Mesendoderm (in vitro differentiated cells): ENCODE measurements at regions not wholly inside any gene's neighbourhood (a gene's known extent, or its start where the extent isn't known, plus 50 kb on each side); places are given as distances from the start of the nearest gene placed in this dataset.

ENCODE experiments used
- DNase-seq: peaks from one replicate; pipeline ENCODE4 v3.0.0; 2013
- H2AK5ac ChIP-seq: 2 replicates; pipeline ENCODE4 v1.6.1; 2013; ENCODE audit warnings: low read length, inconsistent platforms
- H2BK120ac ChIP-seq: 2 replicates; pipeline ENCODE4 v1.6.1; 2013; ENCODE audit warnings: low read depth, mild to moderate bottlenecking, low read length, moderate library complexity, mixed read lengths
- H2BK15ac ChIP-seq: replicated peaks from 2 replicates; pipeline ENCODE4 v1.6.1; 2013; ENCODE audit warnings: low read depth, mild to moderate bottlenecking, moderate library complexity
- H2BK5ac ChIP-seq: 2 replicates; pipeline ENCODE4 v1.6.1; 2013; ENCODE audit warnings: low read length, inconsistent platforms
- H3K18ac ChIP-seq: 2 replicates; pipeline ENCODE4 v1.6.1; 2013; ENCODE audit warnings: mild to moderate bottlenecking, low read length, mixed read lengths
- H3K23ac ChIP-seq: one replicate; pipeline ENCODE4 v1.6.1; 2013; ENCODE audit warnings: low read length
- H3K27ac ChIP-seq: 2 replicates; pipeline ENCODE4 v1.5.1; 2013; ENCODE audit warnings: low read depth, mild to moderate bottlenecking, inconsistent platforms, low read length, moderate library complexity
- H3K27me3 ChIP-seq: 2 replicates; pipeline ENCODE4 v1.6.1; 2013; ENCODE audit warnings: low read length, control low read depth, mild to moderate bottlenecking, inconsistent platforms; ENCODE audit not compliant: insufficient read depth, poor library complexity
- H3K36me3 ChIP-seq: 2 replicates; pipeline ENCODE4 v1.6.1; 2013; ENCODE audit warnings: low read length, inconsistent platforms; ENCODE audit not compliant: control insufficient read depth, insufficient read depth
- H3K4ac ChIP-seq: one replicate; pipeline ENCODE4 v1.6.1; 2013; ENCODE audit warnings: low read depth, mild to moderate bottlenecking, low read length, moderate library complexity
- H3K4me1 ChIP-seq: 2 replicates; pipeline ENCODE4 v1.6.1; 2013; ENCODE audit warnings: low read depth, low read length, inconsistent platforms; ENCODE audit not compliant: control insufficient read depth
- H3K4me2 ChIP-seq: 2 replicates; pipeline ENCODE4 v1.6.1; 2013; ENCODE audit warnings: low read length
- H3K4me3 ChIP-seq: 2 replicates; pipeline ENCODE4 v1.5.1; 2013; ENCODE audit warnings: mild to moderate bottlenecking, low read length
- H3K56ac ChIP-seq: one replicate; pipeline ENCODE4 v1.6.1; 2013; ENCODE audit warnings: low read length
- H3K79me1 ChIP-seq: 2 replicates; pipeline ENCODE4 v1.6.1; 2013; ENCODE audit warnings: low read length, inconsistent platforms
- H3K79me2 ChIP-seq: 2 replicates; pipeline ENCODE4 v1.6.1; 2013; ENCODE audit warnings: mild to moderate bottlenecking, low read length; ENCODE audit not compliant: control insufficient read depth, insufficient read depth
- H3K9ac ChIP-seq: 2 replicates; pipeline ENCODE4 v1.6.1; 2013; ENCODE audit warnings: low read length, inconsistent platforms
- H4K5ac ChIP-seq: one replicate; pipeline ENCODE4 v1.6.1; 2013; ENCODE audit warnings: low read length
- H4K8ac ChIP-seq: one replicate; pipeline ENCODE4 v1.6.1; 2013; ENCODE audit warnings: low read depth, mild to moderate bottlenecking, control low read depth, low read length, moderate library complexity
- WGBS: extraction: QIAGEN DNeasy Blood & Tissue Kit; methylation state at CpG from one replicate; pipeline ENCODE4 v1.1.7; 2013; ENCODE audit warnings: low lambda C conversion rate, missing lambda C conversion rate; ENCODE audit not compliant: insufficient coverage; ENCODE audit errors: extremely low coverage; 5-methylcytosine and 5-hydroxymethylcytosine counted together

DNA sequence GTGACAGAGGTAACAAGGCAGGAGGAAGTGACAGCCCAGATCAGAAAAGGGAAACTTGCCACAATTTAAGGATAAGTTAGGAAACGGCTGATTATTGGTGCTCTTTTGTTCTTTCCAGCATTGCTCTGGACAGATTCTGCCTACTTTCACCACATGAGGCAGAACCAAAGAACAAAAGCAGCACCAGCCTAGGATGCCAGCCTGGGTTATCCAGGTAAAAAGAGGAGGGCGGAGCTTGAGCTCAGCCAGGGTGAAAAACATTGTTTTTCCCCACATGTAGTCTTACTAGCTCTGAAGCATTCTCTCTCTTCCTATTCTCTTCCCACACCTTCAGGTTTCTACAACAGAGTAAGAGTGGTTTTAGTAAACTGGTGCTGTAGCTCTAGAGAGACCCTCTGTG is 300.5 kb downstream of the TMX3 start:
- Histone ChIP-seq H3K4me2 (no peak overlapping the region), H3K9ac (no peak overlapping the region), H2BK120ac (no peak overlapping the region), H4K8ac (no peak overlapping the region), H3K4me3 (no peak overlapping the region), H3K79me2 (no peaks in the 10 kb centered on the region), H3K27me3 (no peaks in the 10 kb centered on the region), H2BK5ac (no peak overlapping the region), H3K27ac (no peak overlapping the region), H3K4me1 (no peaks in the 10 kb centered on the region), H3K56ac (no peak overlapping the region), H4K5ac (no peak overlapping the region), H2BK15ac (no peak overlapping the region), H3K23ac (no peak overlapping the region), H3K79me1 (no peaks in the 10 kb centered on the region), H3K36me3 (no peaks in the 10 kb centered on the region), H3K18ac (no peak overlapping the region), H2AK5ac (no peak overlapping the region), H3K4ac (no peak overlapping the region)
- WGBS: no CpG with 5 or more reads among the region's 2 CpGs
- no peak for DNase-seq

DNA sequence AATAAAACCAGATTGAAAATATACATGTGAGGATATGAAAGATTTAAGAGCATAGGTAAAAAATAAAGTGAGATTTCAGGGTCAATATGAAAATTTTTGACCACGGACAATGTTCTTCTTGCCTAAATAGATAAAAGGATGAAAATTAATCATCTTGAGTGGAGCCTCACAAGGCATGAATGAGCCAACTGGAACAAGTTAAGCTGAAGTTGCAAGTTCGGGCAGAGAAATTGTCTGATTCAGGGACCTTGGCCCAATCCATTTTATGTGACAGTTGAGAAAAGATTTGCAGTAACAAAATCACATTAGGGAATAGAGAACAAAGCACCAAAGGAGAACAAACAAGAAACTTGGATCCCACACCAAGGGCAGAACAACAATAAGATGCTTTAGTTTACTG is 305.3 kb downstream of the TMX3 start:
- H3K4ac ChIP-seq: no peak overlapping the region
- H3K27me3 ChIP-seq: no peaks in the 10 kb centered on the region
- H3K56ac ChIP-seq: no peak overlapping the region
- H3K36me3 ChIP-seq: no peaks in the 10 kb centered on the region
- H3K4me3 ChIP-seq: no peak overlapping the region
- H2BK15ac ChIP-seq: no peak overlapping the region
- no peak overlapping the region for H4K8ac ChIP-seq
- no peak overlapping the region for H3K9ac ChIP-seq
- H4K5ac ChIP-seq: no peak overlapping the region
- H3K23ac ChIP-seq: no peak overlapping the region
- no peak overlapping the region for H3K27ac ChIP-seq
- H3K4me2 ChIP-seq: no peak overlapping the region
- H2AK5ac ChIP-seq: no peak overlapping the region
- no peak for DNase-seq
- no peaks in the 10 kb centered on the region for H3K79me2 ChIP-seq
- H2BK120ac ChIP-seq: no peak overlapping the region
- no peaks in the 10 kb centered on the region for H3K79me1 ChIP-seq
- H2BK5ac ChIP-seq: no peak overlapping the region
- H3K18ac ChIP-seq: no peak overlapping the region
- H3K4me1 ChIP-seq: no peaks in the 10 kb centered on the region
- no CpG with 5 or more reads among the region's 2 CpGs for WGBS

DNA sequence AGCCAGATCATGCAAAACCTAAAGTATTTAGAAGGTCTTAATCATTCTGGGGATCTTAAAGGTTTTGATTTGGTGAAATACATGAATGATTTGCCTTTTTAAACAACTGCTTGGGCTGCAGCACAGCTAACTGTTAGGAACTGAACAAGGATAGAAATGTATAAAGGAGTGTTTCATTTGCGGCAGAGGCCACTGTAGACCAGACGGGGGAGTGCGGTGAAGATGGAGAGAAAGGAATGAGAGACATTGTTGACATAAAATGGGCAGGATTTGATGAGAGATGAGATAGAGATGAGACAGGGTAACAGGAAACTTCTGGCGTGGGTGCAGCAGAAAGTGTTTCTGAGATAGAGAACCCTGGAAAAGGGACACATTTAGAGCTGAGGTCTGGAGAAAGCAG is 308.1 kb downstream of the TMX3 start:
- Histone ChIP-seq H3K4ac (no peak overlapping the region), H3K56ac (no peak overlapping the region), H3K36me3 (no peaks in the 10 kb centered on the region), H3K18ac (no peak overlapping the region), H3K4me3 (no peak overlapping the region), H4K5ac (no peak overlapping the region), H2BK120ac (no peak overlapping the region), H3K27me3 (no peaks in the 10 kb centered on the region), H3K23ac (no peak overlapping the region), H2BK5ac (no peak overlapping the region), H3K4me2 (no peak overlapping the region), H4K8ac (no peak overlapping the region), H3K79me1 (no peaks in the 10 kb centered on the region), H3K27ac (no peak overlapping the region), H2AK5ac (no peak overlapping the region), H3K79me2 (no peaks in the 10 kb centered on the region), H3K4me1 (no peaks in the 10 kb centered on the region), H3K9ac (no peak overlapping the region), H2BK15ac (no peak overlapping the region)
- DNase-seq: no peak
- WGBS: no CpG with 5 or more reads among the region's 4 CpGs

DNA sequence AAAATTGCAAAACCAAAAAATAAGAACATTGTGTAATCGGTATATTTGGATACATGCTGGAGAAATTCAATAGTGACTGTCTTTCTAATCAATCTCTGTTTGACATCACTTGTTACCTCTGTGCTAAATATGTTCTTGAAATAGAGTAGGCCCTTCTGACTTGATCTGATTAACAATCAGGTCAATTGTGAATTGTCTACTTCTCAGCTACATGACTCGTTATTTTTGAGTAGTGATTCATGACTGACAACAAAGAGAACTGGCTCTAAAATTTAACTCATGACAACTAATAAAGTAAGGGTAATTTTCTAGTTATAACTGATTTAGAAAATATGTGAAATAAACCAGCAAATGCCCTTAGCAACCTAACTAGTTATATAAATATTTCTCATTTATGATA is 312.1 kb downstream of the TMX3 start:
- Histone ChIP-seq H2AK5ac (no peak overlapping the region), H3K4me3 (no peak overlapping the region), H3K18ac (no peak overlapping the region), H3K4ac (no peak overlapping the region), H2BK5ac (no peak overlapping the region), H3K27me3 (no peaks in the 10 kb centered on the region), H3K4me2 (no peak overlapping the region), H3K23ac (no peak overlapping the region), H3K79me2 (no peaks in the 10 kb centered on the region), H4K8ac (no peak overlapping the region), H3K56ac (no peak overlapping the region), H3K79me1 (no peaks in the 10 kb centered on the region), H3K4me1 (no peaks in the 10 kb centered on the region), H3K9ac (no peak overlapping the region), H2BK120ac (no peak overlapping the region), H2BK15ac (no peak overlapping the region), H3K27ac (no peak overlapping the region), H4K5ac (no peak overlapping the region), H3K36me3 (no peaks in the 10 kb centered on the region)
- DNase-seq: no peak
- whole genome bisulfite sequencing: no CpG with 5 or more reads among the region's 2 CpGs

DNA sequence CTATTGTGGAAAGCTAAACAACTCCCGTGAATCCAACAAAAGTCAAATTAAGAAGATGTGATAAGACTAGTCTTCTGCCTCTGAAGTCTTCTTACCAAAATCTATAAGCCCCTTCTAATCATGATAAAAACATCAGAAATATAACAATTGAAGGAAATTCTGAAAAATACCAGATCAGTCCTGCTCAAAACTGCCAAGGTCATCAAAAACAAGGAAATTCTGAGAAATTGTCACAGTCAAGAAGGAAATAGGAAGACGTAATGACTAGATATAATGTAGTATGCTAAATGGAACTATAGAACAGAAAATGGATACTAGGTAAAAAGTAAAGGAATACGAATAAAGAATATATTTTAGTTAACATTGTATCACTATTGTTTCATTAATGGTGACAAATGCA is 314.0 kb downstream of the TMX3 start:
- H3K27ac ChIP-seq: no peak overlapping the region
- H3K4me3 ChIP-seq: no peak overlapping the region
- H3K36me3 ChIP-seq: no peaks in the 10 kb centered on the region
- H3K23ac ChIP-seq: no peak overlapping the region
- no peaks in the 10 kb centered on the region for H3K79me1 ChIP-seq
- no peak overlapping the region for H2AK5ac ChIP-seq
- H3K56ac ChIP-seq: no peak overlapping the region
- H2BK15ac ChIP-seq: no peak overlapping the region
- no peak overlapping the region for H3K9ac ChIP-seq
- H4K5ac ChIP-seq: no peak overlapping the region
- no peak overlapping the region for H3K18ac ChIP-seq
- H2BK5ac ChIP-seq: no peak overlapping the region
- no peak for DNase-seq
- no peak overlapping the region for H3K4ac ChIP-seq
- WGBS: 100% methylated on average over 1 of the region's 3 CpGs
- no peak overlapping the region for H2BK120ac ChIP-seq
- H3K4me2 ChIP-seq: no peak overlapping the region
- H3K4me1 ChIP-seq: no peaks in the 10 kb centered on the region
- H3K79me2 ChIP-seq: no peaks in the 10 kb centered on the region
- no peaks in the 10 kb centered on the region for H3K27me3 ChIP-seq
- H4K8ac ChIP-seq: no peak overlapping the region

DNA sequence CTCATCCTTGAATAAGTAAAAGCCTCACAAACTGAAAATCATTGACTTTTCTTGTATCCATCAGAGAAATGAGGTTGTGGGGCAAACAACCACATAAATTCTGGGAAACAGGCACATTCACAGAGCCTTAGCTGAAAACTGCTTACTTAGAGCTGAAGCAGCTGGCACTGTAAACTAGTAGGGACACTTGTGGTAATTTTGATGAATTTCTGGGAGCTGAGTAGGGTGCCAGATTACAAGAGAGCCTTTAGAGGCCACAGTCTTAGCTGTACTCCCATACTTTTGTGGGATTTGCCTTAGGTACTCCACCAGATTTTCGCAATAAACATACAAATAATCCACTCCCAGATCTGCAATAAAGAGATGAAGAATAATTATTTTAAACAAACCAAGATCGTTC is 315.2 kb downstream of the TMX3 start:
- no peaks in the 10 kb centered on the region for H3K4me1 ChIP-seq
- no peak for DNase-seq
- H3K18ac ChIP-seq: no peak overlapping the region
- no peaks in the 10 kb centered on the region for H3K36me3 ChIP-seq
- H3K79me1 ChIP-seq: no peaks in the 10 kb centered on the region
- H4K8ac ChIP-seq: no peak overlapping the region
- no peak overlapping the region for H2AK5ac ChIP-seq
- H3K4me3 ChIP-seq: no peak overlapping the region
- H2BK5ac ChIP-seq: no peak overlapping the region
- no peak overlapping the region for H2BK15ac ChIP-seq
- H3K79me2 ChIP-seq: no peaks in the 10 kb centered on the region
- no peak overlapping the region for H2BK120ac ChIP-seq
- H3K27me3 ChIP-seq: no peaks in the 10 kb centered on the region
- H4K5ac ChIP-seq: no peak overlapping the region
- H3K4ac ChIP-seq: no peak overlapping the region
- H3K23ac ChIP-seq: no peak overlapping the region
- no peak overlapping the region for H3K27ac ChIP-seq
- no peak overlapping the region for H3K4me2 ChIP-seq
- WGBS: no CpG with 5 or more reads among the region's 2 CpGs
- H3K9ac ChIP-seq: no peak overlapping the region
- H3K56ac ChIP-seq: no peak overlapping the region
